HG03558 (cell line): ENCODE measurements at regions not wholly inside any gene's neighbourhood (a gene's known extent, or its start where the extent isn't known, plus 50 kb on each side); places are given as distances from the start of the nearest gene placed in this dataset.

Source experiments
- ATAC-seq: cut with Tn5 transposase; IDR thresholded peaks from one replicate; pipeline ENCODE4 v1.9.1; 2021; ENCODE audit warnings: moderate number of reproducible peaks; ENCODE audit not compliant: unreplicated experiment; ENCODE audit errors: extremely low read depth

DNA sequence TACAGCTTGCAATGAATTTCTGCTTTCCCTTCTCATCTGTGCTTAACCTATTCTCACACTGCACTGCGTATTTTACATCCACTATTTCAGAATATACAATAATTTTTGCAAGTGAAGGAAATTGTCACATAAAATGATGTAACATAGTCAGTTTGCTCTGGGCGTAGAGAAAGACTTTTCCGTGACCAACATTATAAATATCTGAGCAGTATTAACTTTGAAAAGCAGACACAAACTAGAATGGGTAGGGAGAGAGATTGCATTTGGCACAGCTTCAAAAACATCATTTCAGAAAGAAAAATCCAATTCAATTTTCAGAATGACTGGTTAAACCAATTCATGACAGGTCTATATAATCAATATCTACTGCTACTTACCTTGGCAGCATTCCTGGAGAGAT is 352.5 kb upstream of the MIR17HG start:
- ATAC-seq, result no peak

DNA sequence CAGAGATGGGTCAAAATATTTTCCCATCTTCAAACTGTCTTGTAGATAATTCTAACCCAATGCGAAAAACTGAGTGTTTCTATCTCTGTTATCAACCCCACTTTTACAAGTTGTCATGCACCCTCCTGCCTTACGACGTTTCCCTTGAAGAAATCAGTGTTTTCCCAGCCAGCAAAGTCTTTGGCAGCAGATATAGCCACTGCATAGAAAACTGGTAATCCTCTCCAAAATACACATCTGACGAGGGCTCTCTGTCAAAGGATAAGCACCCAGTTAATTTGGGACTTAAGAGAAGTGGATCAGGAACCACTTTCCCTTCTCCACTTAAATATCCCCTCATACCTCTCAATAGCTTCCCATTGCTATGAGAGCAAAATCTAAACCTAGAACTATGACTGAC is 351.9 kb upstream of the MIR17HG start:
- no peak for ATAC-seq

DNA sequence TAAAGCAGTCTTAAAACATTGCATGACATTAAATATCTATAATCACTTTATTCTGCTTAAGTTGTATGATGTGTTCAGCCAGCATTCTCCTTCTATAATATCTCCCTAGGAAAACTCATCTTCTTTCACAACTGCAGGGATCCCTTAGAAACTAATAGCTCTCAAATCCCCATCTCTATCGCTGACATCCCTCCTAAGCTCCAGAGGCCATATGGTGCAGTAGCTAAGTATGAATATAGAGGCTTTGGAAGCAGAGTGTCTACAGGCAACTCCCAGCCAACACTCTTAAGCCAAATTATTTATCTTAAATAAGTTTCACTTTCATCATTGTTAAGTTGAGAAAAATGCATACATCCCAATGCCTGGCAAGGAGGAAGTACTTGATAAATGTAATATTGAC is 349.5 kb upstream of the MIR17HG start:
- ATAC-seq, result no peak

DNA sequence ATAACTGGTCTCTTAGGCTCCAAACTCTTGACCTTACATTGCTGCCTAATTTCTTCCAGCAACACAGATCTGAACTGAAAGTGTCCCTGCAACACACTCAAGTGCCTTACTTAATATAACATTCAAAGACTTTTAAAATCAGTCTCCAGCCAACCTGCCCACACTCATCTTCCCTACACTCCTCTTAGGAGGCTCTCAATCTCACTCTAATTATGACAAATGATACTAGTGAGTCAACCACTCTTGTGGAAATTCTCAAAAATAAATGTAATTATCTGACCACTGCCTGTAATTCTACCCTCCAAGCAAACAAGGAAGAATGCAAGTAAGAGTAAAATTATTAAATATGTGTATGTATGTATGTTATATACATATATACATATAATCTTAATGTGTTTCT is 348.1 kb upstream of the MIR17HG start:
- ATAC-seq, result no peak

DNA sequence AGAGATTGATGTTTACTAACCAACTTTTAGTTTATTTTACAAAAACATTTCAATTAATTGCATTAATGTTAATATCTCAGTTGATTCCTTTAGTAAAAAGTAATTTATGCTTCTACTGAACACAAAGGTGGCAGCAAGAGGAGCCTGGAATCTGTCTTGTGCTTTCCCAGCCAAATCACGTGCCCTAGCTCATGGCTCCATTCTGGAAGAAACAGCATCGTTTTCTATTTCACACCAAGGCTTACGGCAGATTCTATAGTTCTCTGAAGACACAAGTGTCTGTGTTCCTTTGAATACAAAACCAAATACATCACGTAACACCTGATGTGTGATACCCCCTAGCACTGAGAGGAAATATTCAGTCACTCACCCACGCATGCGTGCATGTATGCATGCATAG is 346.1 kb upstream of the MIR17HG start:
- ATAC-seq, result no peak

DNA sequence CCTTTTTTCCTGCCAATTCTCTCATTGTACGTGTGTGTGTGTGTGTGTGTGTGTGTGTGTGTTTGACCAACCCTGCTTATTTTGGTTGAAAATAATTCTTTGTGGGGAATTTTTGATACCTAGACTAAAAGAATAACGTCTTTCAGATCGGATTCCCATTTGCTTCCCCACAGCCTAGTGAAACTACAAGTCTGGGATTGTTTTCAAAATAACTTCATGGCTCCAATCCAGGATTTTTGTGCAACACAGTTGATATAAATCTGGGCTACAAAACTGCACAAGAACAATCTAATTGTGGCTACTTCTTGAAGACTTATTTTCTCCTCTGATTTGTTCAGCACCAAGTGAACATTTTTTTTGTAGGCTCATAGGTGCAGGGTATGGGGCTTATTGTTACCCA is 332.8 kb upstream of the MIR17HG start:
- no peak for ATAC-seq

DNA sequence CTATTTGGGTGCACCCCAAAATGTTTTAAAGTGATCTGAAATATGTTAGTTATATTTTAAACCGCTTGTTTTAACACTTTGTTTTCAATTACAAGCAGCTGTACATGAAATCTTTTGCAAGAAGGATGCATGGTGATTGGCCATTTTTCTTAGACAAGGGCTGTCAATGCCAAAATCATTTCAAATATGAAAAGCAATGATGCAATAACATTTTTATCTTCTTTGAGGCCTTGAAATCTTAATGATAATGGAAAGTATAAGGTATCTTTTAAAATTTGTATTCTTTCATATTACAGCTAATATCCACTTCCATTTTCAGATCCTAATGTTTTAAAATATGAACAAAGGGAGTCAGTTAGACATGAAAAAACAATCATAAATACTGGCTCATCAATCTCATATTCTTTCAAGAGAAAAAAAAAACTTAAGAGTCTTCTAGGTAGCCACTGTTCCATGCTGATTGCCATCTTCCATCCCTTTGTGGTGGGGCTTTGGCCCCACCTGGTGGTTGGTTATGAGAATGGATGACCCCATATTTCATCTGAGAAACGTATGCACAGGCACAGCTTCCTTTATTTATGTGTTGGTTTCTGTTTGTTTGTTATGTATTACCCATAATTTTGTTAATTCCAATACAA is 330.3 kb upstream of the MIR17HG start:
- ATAC-seq, result peak; percentile 94

DNA sequence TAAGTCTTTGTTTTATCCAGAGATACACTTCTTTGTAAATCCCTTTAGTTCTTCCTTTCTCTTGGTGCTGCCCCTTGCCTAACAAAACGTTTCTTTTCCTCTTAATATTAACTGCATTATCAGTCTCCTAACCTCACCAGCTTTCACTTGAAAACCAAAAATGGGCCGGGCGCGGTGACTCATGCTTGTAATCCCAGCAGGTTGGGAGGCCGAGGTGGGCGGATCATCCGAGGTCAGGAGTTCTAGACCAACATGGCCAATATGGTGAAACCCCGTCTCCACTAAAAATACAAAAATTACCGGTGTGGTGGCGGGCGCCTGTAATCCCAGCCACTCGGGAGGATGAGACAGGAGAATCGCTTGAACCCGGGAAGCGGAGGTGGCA is 329.8 kb upstream of the MIR17HG start:
- no peak for ATAC-seq

DNA sequence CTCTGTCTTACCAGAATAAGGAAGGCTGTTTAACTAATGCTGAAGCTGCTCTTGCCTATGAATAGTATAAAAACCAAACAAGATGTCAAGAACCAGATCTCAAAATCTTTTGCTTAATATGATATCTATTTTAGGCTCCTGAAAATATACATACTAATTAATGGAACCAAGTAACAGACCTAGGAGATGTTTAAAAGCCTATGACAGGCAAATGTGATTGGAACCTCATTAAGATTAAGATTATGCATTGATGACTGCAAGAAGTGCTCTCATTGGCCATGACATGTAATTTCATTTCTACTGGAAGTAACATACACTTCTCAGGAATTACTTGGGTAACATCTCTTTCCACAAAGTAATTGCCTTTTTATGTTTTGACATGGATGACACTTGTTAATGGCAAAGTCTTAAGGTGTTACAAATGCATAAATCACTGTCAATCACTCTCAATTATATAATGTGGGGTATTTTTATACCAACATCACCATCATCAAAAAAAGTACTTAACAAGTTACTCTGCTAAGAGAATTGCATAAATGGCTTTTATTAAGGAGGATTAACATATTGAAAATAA is 326.9 kb upstream of the MIR17HG start:
- no peak for ATAC-seq

DNA sequence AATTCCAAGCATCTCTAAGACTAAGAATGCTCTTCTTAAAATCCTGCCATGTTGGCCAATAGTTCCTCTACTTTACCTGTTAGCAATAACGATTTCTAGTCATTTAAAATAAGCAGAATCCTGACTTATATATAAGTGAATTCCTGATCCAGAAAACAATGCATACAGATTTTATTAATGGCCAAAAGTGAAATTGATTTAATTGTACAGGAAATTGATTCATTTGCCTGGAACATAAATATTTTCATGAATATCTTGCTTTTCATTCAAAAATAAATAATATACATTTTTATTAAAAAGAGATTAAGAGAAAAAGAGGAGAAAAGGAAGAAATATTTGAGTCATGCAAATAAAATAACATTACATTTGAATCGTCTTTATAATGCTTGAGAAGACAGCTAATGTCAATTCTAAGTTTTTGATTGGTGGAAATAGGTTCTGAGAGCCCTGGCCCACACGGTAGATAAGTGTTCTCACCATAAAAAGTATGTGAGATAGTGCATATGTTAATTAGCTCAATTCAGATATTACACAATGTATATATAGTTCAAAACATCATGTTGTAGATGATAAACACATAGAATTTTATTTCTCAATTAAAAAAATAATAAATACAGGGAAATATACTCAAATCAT is 323.2 kb upstream of the MIR17HG start:
- ATAC-seq, result no peak

DNA sequence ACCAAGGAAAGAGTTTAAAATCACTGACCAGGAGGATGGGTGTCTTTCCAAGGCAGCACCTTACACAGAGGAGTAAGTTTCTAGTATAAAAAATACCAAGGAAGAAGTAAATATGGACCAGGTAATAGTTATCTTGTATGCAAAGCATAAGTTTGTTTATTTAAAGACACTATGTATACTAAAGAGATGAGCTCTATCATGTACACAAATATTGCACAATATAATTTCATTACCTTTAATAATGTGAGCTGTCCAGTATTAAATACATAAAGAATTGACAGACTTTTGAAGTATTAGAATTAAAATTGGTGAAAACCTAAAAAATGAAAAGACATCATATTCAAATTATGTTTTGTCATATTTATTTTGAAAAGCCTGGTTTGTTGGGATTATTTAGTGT is 322.0 kb upstream of the MIR17HG start:
- no peak for ATAC-seq

DNA sequence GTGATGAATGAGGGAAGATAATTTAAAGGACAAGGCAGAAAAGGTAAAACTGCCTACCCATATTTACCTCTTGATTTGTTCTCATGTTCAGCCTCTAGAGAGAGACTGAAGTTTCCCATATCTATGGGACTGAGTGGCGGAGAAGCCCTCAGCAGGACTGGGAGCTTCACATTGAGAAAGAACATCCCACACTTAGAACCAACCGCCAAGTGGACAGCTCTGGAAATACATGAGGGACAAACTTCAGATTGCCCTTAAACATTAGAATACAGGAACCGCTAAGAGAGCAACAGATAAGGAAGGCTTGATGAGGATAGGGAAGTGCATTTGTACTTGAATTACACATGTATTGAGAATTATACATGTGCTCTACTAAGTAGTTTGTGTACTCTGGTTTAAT is 316.0 kb upstream of the MIR17HG start:
- no peak for ATAC-seq

DNA sequence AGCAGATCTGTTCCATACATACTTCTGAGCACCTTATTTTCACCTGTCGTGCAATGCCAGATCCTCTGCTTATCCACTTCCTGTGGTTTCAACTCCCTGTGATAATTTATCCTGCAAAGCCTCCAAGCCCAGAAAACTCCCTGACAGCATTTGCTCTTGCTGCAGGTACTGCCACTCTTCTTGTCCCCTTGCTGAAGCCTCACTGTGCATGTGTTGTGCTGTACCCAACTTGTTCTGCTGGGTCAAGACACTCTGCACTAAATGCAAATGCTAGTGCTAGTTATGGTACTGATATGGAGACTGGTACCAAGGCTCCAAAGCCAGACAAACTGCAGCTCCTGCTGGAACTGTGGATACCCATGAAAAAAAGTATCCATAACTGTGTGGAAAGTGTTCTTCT is 315.4 kb upstream of the MIR17HG start:
- no peak for ATAC-seq

DNA sequence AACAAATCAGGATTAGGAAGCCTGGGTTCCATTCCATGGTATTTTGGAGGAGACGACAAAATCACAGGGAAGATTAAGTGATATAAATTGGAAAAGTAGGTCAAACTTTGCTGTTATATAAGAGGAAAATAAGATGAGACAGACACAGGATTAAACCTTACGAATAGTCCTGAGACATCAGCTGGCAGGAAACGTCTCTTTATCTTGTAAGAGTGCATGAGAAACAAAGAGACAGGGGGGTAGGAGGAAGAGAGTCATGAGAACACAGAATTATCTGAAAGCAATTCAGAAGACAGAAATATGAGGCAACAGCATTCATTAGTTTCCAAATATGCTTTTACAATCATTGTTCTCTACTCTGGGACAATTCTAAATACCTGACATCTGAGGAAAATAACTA is 310.6 kb upstream of the MIR17HG start:
- no peak for ATAC-seq

DNA sequence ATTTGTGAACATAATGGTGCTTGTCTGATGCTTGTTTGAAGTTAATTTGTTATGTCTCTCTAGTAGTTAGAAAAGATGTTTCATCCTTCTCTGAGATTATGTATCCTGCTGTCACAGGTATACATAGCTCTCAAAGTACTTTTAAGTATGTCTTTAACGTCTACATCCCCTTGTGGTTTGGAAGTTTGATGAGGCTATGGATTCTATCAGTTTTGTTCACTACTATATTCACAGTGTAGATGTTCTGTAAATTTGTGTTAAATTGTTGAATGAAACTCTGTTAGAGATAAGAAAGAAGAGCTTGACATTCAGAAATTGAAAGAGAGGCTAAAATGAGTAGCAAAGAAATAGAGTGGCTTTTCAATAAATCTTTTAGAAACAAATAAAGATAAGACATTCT is 304.6 kb upstream of the MIR17HG start:
- ATAC-seq, result no peak

DNA sequence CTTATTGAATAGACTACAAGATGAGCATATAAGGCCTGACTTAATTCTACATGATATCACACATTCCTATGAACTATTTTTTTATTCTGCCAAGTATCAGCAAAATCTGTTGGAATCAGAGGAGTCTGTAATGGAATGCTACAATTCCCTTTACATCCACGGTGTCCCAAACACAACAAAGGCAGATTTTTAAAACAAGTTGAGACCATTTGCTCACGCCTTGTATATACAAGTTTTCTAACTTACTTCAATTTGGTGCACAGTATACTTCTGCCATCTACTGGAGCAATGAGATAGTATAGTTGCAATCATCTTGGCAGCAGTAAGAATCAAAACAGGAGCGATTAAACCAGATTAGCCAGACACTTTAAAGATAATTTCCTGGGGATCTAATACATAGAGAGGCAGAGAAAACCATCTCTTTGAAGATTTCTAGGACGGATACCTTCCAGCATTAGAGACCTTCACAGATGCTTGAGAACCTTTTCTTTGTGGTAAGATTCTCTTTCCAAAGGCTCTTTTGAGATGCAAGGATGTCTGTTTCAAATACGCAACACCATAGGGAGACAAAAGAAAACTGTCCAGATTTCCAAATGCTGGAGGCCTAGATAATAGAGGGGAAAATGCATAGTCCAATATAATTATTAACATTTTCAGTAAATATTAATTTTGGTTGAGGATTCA is 302.0 kb upstream of the MIR17HG start:
- ATAC-seq, result no peak

DNA sequence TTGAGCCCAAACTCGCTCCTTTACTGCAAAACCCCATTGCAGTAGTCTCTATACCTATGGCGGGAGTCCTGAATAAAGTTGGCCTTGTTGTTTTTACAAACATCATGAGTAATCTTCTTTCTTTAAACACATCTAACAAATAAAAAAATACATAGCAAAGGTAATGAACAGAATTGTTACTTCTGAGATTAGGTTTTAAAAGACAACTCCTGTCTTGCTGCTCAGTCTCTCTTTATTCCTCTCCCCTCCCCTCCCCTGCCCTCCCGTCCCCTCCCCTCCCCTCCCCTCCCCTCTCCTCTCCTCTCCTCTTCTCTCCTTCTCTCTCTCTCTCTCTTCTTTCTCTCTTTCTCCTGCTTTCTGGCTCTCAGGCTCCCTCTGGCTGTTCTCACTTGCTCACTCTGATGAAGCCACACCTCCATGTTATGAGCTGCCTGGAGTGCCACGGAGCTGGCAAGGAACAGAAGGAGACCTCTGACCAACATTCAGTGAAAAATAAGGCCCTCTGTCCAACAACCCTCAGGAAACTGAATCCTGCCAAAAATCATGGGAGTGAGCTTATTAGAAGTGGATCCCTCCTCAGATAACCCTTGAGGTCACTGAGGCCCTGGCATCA is 300.7 kb upstream of the MIR17HG start:
- ATAC-seq, result no peak

DNA sequence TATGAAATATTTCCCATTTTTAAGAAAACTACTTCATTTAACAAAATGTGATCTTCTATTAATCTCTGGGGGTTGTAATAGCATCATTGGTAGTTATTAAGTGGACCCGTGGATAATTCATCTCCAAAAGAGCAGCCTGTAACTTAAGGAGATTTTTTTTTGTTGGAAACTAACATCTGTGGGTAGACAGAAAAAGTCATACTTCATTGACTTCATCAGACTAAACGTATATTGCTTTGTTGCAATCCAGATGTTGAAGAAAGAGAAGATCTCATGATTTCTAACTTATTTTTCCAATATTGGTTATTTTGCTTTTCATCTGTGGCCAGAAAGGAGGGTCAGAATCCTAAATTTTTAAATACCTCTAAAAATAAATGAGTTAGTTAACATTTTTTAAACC is 296.5 kb upstream of the MIR17HG start:
- ATAC-seq, result no peak

DNA sequence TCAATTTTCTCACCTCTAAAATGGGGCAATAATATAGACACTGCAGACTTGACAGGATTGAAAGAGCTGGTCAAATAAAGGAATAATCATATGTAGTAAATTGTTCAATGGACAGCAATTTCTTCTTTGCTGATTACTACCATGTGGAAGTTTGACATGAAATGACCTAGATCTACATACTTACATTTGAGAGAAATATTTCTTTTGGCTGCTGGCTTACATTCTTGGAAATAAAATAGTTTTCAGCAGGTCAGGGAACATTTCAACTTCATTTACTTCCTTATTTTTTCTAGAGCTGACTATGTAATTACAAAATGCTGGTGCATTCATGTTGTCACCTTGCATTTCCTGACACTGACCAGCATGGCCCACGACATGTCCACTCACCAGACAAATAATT is 294.6 kb upstream of the MIR17HG start:
- ATAC-seq, result no peak

DNA sequence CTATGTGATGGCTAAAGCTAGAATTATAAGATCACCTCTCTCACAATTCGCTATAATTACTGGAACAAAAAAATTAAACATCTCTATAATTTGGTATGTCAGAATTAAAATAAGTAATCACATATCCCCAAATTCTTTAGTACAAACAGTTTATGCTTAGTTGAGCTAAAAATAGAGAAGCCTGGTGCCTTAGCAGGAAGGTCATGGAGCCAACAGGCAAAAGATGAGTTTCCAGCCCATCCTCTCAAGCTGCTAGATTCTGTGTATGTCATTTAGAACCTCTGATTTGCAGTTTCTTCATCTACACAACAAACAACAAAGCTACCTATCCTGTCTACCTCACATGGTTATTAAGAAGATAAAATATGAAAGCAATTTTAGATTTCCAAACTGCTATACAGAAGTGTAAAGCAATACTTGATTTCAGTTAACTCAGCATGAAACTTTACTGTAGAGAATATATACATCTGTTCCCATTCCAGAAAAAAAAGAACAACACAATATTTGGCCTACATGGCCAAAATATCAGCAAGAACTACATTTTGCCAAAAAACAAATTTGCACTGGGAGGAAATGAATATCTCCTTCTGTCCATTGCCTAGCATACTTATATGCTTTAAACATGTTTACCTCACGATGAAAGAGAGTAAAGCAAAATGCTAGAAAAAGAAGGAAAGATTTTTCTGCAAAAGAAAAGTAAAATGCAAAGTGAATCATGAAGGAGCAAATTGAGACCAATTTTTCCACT is 294.0 kb upstream of the MIR17HG start:
- ATAC-seq, result no peak

DNA sequence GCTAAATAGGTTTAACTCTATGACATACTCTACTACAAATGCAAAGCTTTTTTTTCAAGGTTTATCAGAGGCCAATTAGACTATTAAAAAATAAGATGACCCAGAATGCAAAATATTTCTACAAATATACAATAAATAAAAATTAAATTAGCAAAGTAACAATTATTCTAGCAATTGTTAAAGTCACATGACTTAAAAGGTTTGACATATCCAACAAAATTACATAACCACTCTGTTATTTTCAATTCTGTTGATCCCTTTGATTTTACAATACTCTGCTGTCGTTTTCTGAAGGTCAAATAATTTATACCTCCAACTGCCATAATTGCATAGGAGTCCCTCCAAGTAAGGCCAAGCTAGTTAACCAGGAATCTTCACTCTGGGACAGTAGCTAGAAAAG is 292.6 kb upstream of the MIR17HG start:
- no peak for ATAC-seq
